Lower leg skin (tissue), 4 donors: ENCODE measurements at regions not wholly inside any gene's neighbourhood (a gene's known extent, or its start where the extent isn't known, plus 50 kb on each side); places are given as distances from the start of the nearest gene placed in this dataset.

Experiments
- DNase-seq, 2 donors: peaks; one replicate each; pipeline ENCODE4 v3.0.0-alpha.2; 2019; ENCODE audit warnings: low spot score in 2 of 2
- H3K4me3 ChIP-seq: fragments of 200-600 bp; sonication (generic); 2 replicates; pipeline ENCODE4 v1.5.1; 2017; ENCODE audit warnings: mild to moderate bottlenecking, low read depth; ENCODE audit not compliant: poor library complexity, severe bottlenecking
- CTCF ChIP-seq, 3 donors: fragments of 450-650 bp; IDR thresholded peaks; one replicate each; pipeline ENCODE4 v1.5.1; 2016; ENCODE audit warnings: antibody characterized with exemption in 3 of 3, mild to moderate bottlenecking in 3 of 3, moderate library complexity in 2 of 3
- POLR2A ChIP-seq, 2 donors: fragments of 450-650 bp; IDR thresholded peaks; one replicate each; pipeline ENCODE4 v1.6.1; 2016 to 2017; ENCODE audit warnings: antibody characterized with exemption in 2 of 2, mild to moderate bottlenecking in 1 of 2, moderate library complexity in 1 of 2
- WGBS, 2 donors: methylation state at CpG; one replicate each; pipeline ENCODE4 v1.1.5; 2018; 5-methylcytosine and 5-hydroxymethylcytosine counted together
- intact Hi-C: fragments of 100-400 bp; cut with DNase I; formaldehyde crosslinking; loops from one replicate; pipeline ENCODE4 v1.15.0; 2023; ENCODE audit warnings: low total_unique reads

- DNase-seq, result no peak
- no peak overlapping the region for H3K4me3 ChIP-seq
- intact Hi-C loops, result no loop called here
- TF ChIP-seq POLR2A (IDR thresholded peaks at IDR 0.05), result no peak
- 39 to 49% methylated on average over 23 of the region's 23 CpGs for WGBS, 2 donors
These were observed 58.1 kb upstream of the CBFA2T3 start for GRCh38 chr16:89034971-89035668.

- no peak for TF ChIP-seq POLR2A (IDR thresholded peaks at IDR 0.05)
- no peak overlapping the region for H3K4me3 ChIP-seq
- 53 to 63% methylated on average over 16 to 22 of the region's 22 CpGs for WGBS, 2 donors
- DNase-seq, result no peak
- intact Hi-C loops, result no loop called here
These were observed 57.7 kb upstream of the ACSF3 start for GRCh38 chr16:89035669-89036570.

GRCh38 chr16:89036776-89037175 is 56.9 kb upstream of the ACSF3 start:
- no peak overlapping the region for H3K4me3 ChIP-seq
- TF ChIP-seq POLR2A (IDR thresholded peaks at IDR 0.05) (no peak), CTCF (IDR thresholded peaks at IDR 0.05) (no peak)
- 79 to 84% methylated on average over 9 to 15 of the region's 15 CpGs for WGBS, 2 donors
- intact Hi-C loops, result no loop called here
- DNase-seq, result no peak

GRCh38 chr16:89037261-89038152 is 56.1 kb upstream of the ACSF3 start:
- DNase-seq, result no peak
- TF ChIP-seq CTCF (IDR thresholded peaks at IDR 0.05), result no peak
- no peak for TF ChIP-seq POLR2A (IDR thresholded peaks at IDR 0.05)
- intact Hi-C loops, result no loop called here
- 36 to 43% methylated on average over 21 to 30 of the region's 30 CpGs for WGBS, 2 donors
- H3K4me3 ChIP-seq, result no peak overlapping the region

- TF ChIP-seq POLR2A (IDR thresholded peaks at IDR 0.05) (no peak), CTCF (IDR thresholded peaks at IDR 0.05) (no peak)
- intact Hi-C loops, result no loop called here
- DNase-seq, result no peak
- WGBS, 2 donors, result 57 to 60% methylated on average over 24 of the region's 24 CpGs
- H3K4me3 ChIP-seq, result no peak overlapping the region
These were observed 55.4 kb upstream of the ACSF3 start for GRCh38 chr16:89038221-89038721.

- 83 to 86% methylated on average over 27 of the region's 29 CpGs for WGBS, 2 donors
- intact Hi-C loops, result no loop called here
- TF ChIP-seq POLR2A (IDR thresholded peaks at IDR 0.05), result no peak
- TF ChIP-seq CTCF (IDR thresholded peaks at IDR 0.05), result no peak
These were observed 54.6 kb upstream of the ACSF3 start for GRCh38 chr16:89038811-89039735.

More at GRCh38 chr16:89038811-89039735, 54.6 kb upstream of the ACSF3 start:
- no peak for DNase-seq
- no peak overlapping the region for H3K4me3 ChIP-seq
